HCT116 (cell line): ENCODE measurements at regions not wholly inside any gene's neighbourhood (a gene's known extent, or its start where the extent isn't known, plus 50 kb on each side); places are given as distances from the start of the nearest gene placed in this dataset.

Experiments used
- POLR2AphosphoS5 ChIP-seq: IDR thresholded peaks from 2 replicates; pipeline ENCODE4 v1.6.1; 2011; ENCODE audit warnings: mild to moderate bottlenecking, low read depth, low read length, moderate library complexity
- RAD21 ChIP-seq: IDR thresholded peaks from 2 replicates; pipeline ENCODE4 v1.6.1; 2012; ENCODE audit warnings: low read depth, mild to moderate bottlenecking
- TCF7L2 ChIP-seq: IDR thresholded peaks from 2 replicates; pipeline ENCODE4 v1.7.0; 2011; ENCODE audit warnings: borderline replicate concordance, inconsistent platforms; ENCODE audit not compliant: insufficient read depth, insufficient read length; ENCODE audit errors: extremely low read depth
- TF ChIP-seq, protein P1 (sequence below), 3 experiments: fragments of 200-600 bp in 1 of 3; sonication (generic) in 1 of 3; IDR thresholded peaks in 2 of 3; conservative IDR thresholded peaks in 1 of 3; 2 replicates each; pipeline ENCODE4 v1.5.1; 2012 to 2017; ENCODE audit warnings: low read depth in 2 of 3, low read length in 2 of 3, antibody characterized with exemption in 1 of 3, borderline replicate concordance in 1 of 3, control low read depth in 1 of 3, mild to moderate bottlenecking in 1 of 3, mixed read lengths in 1 of 3, mixed run types in 1 of 3, moderate library complexity in 1 of 3; ENCODE audit not compliant: insufficient read depth in 1 of 3

DNA sequence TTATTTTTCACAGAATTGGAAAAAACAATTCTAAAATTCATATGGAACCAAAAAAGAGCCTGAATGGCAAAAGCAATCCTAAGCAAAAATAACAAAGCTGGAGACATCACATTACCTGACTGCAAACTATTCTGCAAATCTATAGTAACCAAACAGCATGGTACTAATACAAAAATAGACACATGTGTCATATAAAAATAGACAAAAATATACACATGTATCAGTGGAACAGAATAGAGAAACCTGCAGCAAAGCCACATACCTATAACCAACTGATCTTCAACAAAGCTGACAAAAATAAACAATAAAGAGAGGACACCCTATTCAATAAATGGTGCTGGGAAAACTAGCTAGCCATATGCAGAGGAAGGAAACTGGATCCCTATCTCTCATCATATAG lies 259.6 kb downstream of the IGSF11 start:
- TF ChIP-seq TCF7L2 (no peak), POLR2AphosphoS5 (no peak), RAD21 (no peak)
- TF ChIP-seq, protein P1, sequence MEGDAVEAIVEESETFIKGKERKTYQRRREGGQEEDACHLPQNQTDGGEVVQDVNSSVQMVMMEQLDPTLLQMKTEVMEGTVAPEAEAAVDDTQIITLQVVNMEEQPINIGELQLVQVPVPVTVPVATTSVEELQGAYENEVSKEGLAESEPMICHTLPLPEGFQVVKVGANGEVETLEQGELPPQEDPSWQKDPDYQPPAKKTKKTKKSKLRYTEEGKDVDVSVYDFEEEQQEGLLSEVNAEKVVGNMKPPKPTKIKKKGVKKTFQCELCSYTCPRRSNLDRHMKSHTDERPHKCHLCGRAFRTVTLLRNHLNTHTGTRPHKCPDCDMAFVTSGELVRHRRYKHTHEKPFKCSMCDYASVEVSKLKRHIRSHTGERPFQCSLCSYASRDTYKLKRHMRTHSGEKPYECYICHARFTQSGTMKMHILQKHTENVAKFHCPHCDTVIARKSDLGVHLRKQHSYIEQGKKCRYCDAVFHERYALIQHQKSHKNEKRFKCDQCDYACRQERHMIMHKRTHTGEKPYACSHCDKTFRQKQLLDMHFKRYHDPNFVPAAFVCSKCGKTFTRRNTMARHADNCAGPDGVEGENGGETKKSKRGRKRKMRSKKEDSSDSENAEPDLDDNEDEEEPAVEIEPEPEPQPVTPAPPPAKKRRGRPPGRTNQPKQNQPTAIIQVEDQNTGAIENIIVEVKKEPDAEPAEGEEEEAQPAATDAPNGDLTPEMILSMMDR (IDR thresholded peaks at IDR 0.05 in 2 of 3, conservative IDR thresholded peaks at IDR 0.05 in 1 of 3; ENCODE audit: borderline replicate concordance in 1 of 3, insufficient read depth in 1 of 3, low read depth in 2 of 3, low read length in 2 of 3), result no peak
